Skeletal muscle satellite cell (primary cell): ENCODE measurements at regions not wholly inside any gene's neighbourhood (a gene's known extent, or its start where the extent isn't known, plus 50 kb on each side); places are given as distances from the start of the nearest gene placed in this dataset. TPM values are rescaled to one million over a fixed set of nuclear protein-coding genes. Genes with fewer than 3 reads are reported as not detected.

ENCODE experiments used
- small RNA-seq: library from RNA; depleted of rRNA; stranded (forward); fragments of <200 nt; gene quantifications from one replicate; pipeline ENCODE3, GENCODE V24; 2012

Small RNA genes in the stretch of these regions (small RNA-seq; reads per million reads assigned to genes)
- gene AL451054.2, result not detected
- gene BTF3P9, result not detected
